HG03354 (cell line): ENCODE measurements at regions not wholly inside any gene's neighbourhood (a gene's known extent, or its start where the extent isn't known, plus 50 kb on each side); places are given as distances from the start of the nearest gene placed in this dataset.

ENCODE experiments used
- ATAC-seq: cut with Tn5 transposase; IDR thresholded peaks from one replicate; pipeline ENCODE4 v1.9.1; 2021; ENCODE audit warnings: mild to moderate bottlenecking; ENCODE audit not compliant: unreplicated experiment, poor library complexity, severe bottlenecking

GRCh38 chr18:51660188-51660715 is 462.8 kb upstream of the MEX3C start:
- no peak for ATAC-seq

GRCh38 chr18:51664236-51664635 is 466.8 kb upstream of the MEX3C start:
- no peak for ATAC-seq

- no peak for ATAC-seq
Observed at GRCh38 chr18:51666763-51667191, 469.3 kb upstream of the MEX3C start.

GRCh38 chr18:51668101-51668500 is 470.6 kb upstream of the MEX3C start:
- peak; percentile 89 for ATAC-seq

GRCh38 chr18:51668607-51669006 is 471.1 kb upstream of the MEX3C start:
- ATAC-seq, result no peak

GRCh38 chr18:51686590-51686989 is 489.1 kb upstream of the MEX3C start:
- no peak for ATAC-seq

- ATAC-seq, result no peak
Observed at GRCh38 chr18:51687845-51688585, 490.5 kb upstream of the MEX3C start.

- ATAC-seq, result no peak
Observed at GRCh38 chr18:51692612-51693011, 495.1 kb upstream of the MEX3C start.

GRCh38 chr18:51711298-51711889 is 513.9 kb upstream of the MEX3C start:
- peak; percentile 88 for ATAC-seq

- no peak for ATAC-seq
Observed at GRCh38 chr18:51712821-51713220, 515.3 kb upstream of the MEX3C start.

GRCh38 chr18:51716277-51716676 is 518.8 kb upstream of the MEX3C start:
- ATAC-seq, result no peak

GRCh38 chr18:51721388-51721787 is 523.9 kb upstream of the MEX3C start:
- ATAC-seq, result no peak

GRCh38 chr18:51721996-51722395 is 524.5 kb upstream of the MEX3C start:
- no peak for ATAC-seq

- no peak for ATAC-seq
Observed at GRCh38 chr18:51724790-51725721, 527.6 kb upstream of the MEX3C start.

- ATAC-seq, result peak; percentile 30
Observed at GRCh38 chr18:51726614-51727013, 529.1 kb upstream of the MEX3C start.

- ATAC-seq, result peak; percentile 76
Observed at GRCh38 chr18:51727780-51728179, 530.3 kb upstream of the MEX3C start.

- ATAC-seq, result no peak
Observed at GRCh38 chr18:51731070-51731469, 533.6 kb upstream of the MEX3C start.

- ATAC-seq, result no peak
Observed at GRCh38 chr18:51734576-51734975, 537.1 kb upstream of the MEX3C start.

- ATAC-seq, result peak; percentile 98
Observed at GRCh38 chr18:51739044-51739666, 541.7 kb upstream of the MEX3C start.

GRCh38 chr18:51751901-51752300 is 554.4 kb upstream of the MEX3C start:
- peak; percentile 74 for ATAC-seq
